ENCODE measurements at regions not wholly inside any gene's neighbourhood (a gene's known extent, or its start where the extent isn't known, plus 50 kb on each side); places are given as distances from the start of the nearest gene placed in this dataset.
A peak's percentile ranks its signal among the peaks of the same experiment; 100 is the strongest.

DNA sequence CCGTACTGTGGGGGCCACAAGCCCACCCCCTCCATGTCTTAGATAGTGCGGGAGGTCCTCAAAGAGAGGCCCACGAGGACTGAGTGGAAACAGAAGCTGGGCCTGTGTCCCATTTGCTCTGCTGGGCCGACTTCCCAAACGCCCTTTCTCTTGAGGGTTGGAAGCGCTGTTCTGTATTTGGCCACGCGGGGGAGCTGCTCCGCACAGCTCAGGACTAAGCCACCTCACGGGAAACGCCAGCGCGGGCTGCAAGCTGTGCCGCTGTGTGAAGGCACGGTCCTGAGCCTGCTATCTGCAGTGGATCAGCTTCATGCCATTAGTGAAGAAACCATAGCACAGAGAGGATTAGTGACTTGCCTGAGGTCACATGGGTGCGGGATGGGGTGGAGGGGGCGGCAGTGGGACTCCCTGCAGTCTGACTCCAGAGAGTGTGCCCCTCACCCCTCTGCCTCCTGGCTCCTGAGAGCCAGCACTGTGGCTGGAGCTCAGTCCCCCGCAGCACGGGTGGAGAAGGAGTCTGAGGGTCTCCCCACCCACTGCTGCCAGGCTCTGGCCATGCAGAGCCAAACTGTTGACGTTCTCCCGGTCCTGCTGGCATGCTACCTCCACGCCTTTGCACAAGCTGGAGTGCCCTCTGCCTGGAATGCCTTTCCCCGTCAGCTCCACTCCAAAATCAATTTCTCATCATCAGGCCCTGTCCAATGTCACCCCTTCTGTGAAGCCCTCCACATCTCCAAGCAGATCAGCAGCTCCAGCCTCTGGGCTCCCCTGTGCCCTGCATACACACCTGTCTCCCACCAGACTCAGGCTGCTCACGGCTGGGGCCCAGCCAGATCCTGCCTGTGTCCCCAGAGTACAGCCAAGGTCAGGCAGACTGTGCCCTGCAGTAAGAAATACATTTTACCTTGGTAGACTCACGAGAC lies 51.5 kb upstream of the LRRC32 start:
- in situ Hi-C loops (cut with MboI; ENCODE audit: low pct_unique_long_range_greater_than_20kb, low sequenced_read_pairs, unreplicated experiment) = loop anchor here (10.0 kb wide), 1 partner anchor 73 kb away; no protein-coding TSS in a partner anchor
- TF ChIP-seq, protein P1, sequence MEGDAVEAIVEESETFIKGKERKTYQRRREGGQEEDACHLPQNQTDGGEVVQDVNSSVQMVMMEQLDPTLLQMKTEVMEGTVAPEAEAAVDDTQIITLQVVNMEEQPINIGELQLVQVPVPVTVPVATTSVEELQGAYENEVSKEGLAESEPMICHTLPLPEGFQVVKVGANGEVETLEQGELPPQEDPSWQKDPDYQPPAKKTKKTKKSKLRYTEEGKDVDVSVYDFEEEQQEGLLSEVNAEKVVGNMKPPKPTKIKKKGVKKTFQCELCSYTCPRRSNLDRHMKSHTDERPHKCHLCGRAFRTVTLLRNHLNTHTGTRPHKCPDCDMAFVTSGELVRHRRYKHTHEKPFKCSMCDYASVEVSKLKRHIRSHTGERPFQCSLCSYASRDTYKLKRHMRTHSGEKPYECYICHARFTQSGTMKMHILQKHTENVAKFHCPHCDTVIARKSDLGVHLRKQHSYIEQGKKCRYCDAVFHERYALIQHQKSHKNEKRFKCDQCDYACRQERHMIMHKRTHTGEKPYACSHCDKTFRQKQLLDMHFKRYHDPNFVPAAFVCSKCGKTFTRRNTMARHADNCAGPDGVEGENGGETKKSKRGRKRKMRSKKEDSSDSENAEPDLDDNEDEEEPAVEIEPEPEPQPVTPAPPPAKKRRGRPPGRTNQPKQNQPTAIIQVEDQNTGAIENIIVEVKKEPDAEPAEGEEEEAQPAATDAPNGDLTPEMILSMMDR (IDR thresholded peaks at IDR 0.05; ENCODE audit: extremely low read depth, insufficient read depth, missing control alignments) = peak; percentile 95
- DNase-seq (ENCODE audit: low spot score) = peak; percentile 79

- no peak for DNase-seq (ENCODE audit: low spot score)
- in situ Hi-C loops (cut with MboI; ENCODE audit: low pct_unique_long_range_greater_than_20kb, low sequenced_read_pairs, unreplicated experiment) = loop anchor here (10.0 kb wide), 1 partner anchor 72 kb away; no protein-coding TSS in a partner anchor
- TF ChIP-seq, protein P1 (IDR thresholded peaks at IDR 0.05; ENCODE audit: extremely low read depth, insufficient read depth, missing control alignments) = no peak
Observed at GRCh38 chr11:76723142-76723541, 52.6 kb upstream of the LRRC32 start.

DNA sequence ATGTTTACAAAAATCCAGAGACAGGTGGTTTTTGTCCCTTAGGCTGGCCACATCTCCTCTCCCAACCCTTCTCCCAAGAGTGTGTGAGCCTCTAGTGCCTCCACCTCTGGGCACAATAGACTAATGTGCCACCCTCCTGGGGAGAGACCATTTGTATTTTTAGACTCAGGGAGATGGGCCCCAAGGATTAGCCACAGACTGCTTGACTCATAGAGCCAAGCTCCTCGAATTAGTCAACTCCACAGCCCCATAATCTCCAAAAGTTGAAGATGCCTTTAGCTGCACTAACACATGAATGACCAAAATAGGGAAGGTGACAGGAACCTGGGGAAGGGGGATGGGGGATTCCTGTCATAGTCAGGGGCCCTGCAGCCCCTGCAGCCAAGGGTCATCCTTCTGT lies 53.0 kb upstream of the LRRC32 start:
- DNase-seq (ENCODE audit: low spot score) = no peak
- in situ Hi-C loops (cut with MboI; ENCODE audit: low pct_unique_long_range_greater_than_20kb, low sequenced_read_pairs, unreplicated experiment) = loop anchor here (10.0 kb wide), 1 partner anchor 71 kb away; no protein-coding TSS in a partner anchor
- TF ChIP-seq, protein P1 (IDR thresholded peaks at IDR 0.05; ENCODE audit: extremely low read depth, insufficient read depth, missing control alignments) = no peak

GRCh38 chr11:76724171-76724768 lies 53.7 kb upstream of the LRRC32 start:
- no peak for DNase-seq (ENCODE audit: low spot score)
- TF ChIP-seq, protein P1 (IDR thresholded peaks at IDR 0.05; ENCODE audit: extremely low read depth, insufficient read depth, missing control alignments) = no peak
- in situ Hi-C loops (cut with MboI; ENCODE audit: low pct_unique_long_range_greater_than_20kb, low sequenced_read_pairs, unreplicated experiment) = loop anchor here (10.0 kb wide), 1 partner anchor 71 kb away; no protein-coding TSS in a partner anchor

DNA sequence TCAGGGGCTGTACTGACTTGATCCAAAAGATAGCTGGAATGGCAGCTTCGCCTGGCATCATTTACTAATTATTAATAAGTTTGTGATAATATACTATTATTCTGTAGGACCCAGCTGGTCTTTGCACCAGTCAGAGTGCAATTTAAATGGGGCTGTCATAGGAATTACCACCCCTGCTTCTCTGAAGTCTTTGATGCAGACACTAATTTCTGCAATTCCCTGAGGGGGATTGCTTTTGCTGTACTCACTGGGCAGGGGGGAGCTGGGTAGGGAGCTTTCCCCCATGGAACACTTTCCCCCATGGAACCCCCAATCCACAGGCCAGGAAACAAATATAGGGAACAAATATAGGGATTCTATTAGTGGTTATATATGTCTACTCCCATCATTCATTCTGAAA lies 54.9 kb upstream of the TSKU start:
- in situ Hi-C loops (cut with MboI; ENCODE audit: low pct_unique_long_range_greater_than_20kb, low sequenced_read_pairs, unreplicated experiment) = loop anchor here (10.0 kb wide), 1 partner anchor 67 kb away; no protein-coding TSS in a partner anchor
- DNase-seq (ENCODE audit: low spot score) = no peak
- TF ChIP-seq, protein P1 (IDR thresholded peaks at IDR 0.05; ENCODE audit: extremely low read depth, insufficient read depth, missing control alignments) = no peak

DNA sequence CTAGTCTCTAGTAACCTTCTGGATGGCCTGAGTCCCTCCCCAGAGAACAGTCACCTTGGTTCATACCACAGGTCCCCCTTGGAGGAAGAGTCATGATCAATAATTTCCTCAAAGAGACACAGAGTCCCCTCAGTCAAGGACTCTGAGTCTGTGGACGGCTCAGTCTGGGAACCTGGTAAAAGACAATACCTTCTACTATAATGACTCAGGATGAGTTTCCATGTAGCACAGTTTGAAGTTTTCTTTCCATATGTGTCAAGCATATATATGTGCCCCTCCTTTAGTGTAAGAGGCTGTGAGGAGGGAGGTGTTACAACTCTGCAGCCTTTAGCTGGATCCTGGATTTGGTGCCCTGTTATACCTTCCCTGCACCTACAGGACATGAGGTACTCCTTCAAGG lies 54.4 kb upstream of the TSKU start:
- in situ Hi-C loops (cut with MboI; ENCODE audit: low pct_unique_long_range_greater_than_20kb, low sequenced_read_pairs, unreplicated experiment) = loop anchor here (10.0 kb wide), 1 partner anchor 66 kb away; no protein-coding TSS in a partner anchor
- DNase-seq (ENCODE audit: low spot score) = no peak
- TF ChIP-seq, protein P1 (IDR thresholded peaks at IDR 0.05; ENCODE audit: extremely low read depth, insufficient read depth, missing control alignments) = no peak

Measured in GM13977 (cell line).